ENCODE measurements at regions not wholly inside any gene's neighbourhood (a gene's known extent, or its start where the extent isn't known, plus 50 kb on each side); places are given as distances from the start of the nearest gene placed in this dataset.

- ChIA-PET CTCF (no interaction called here), POLR2A (no interaction called here)
- TF ChIP-seq SP1 (IDR thresholded peaks at IDR 0.05), result no peak
- no peak for TF ChIP-seq TARDBP (IDR thresholded peaks at IDR 0.05)
- TF ChIP-seq FOXM1 (IDR thresholded peaks at IDR 0.05; ENCODE audit: borderline replicate concordance), result no peak
- no peak for TF ChIP-seq BHLHE40 (IDR thresholded peaks at IDR 0.05; ENCODE audit: borderline replicate concordance)
- no peak for TF ChIP-seq PKNOX1 (IDR thresholded peaks at IDR 0.05)
- TF ChIP-seq FOXA1 (IDR thresholded peaks at IDR 0.05), result no peak
- DNase-seq (ENCODE audit: extremely low spot score), result no peak
Observed at GRCh38 chr16:14339694-14340093, 268.6 kb downstream of the MRTFB start.

- TF ChIP-seq SP1 (IDR thresholded peaks at IDR 0.05) (no peak), FOXK2 (IDR thresholded peaks at IDR 0.05) (no peak), ZNF384 (IDR thresholded peaks at IDR 0.05) (no peak), TARDBP (IDR thresholded peaks at IDR 0.05) (no peak)
- POLR2A ChIA-PET, result no interaction called here
- CTCF ChIA-PET, result no interaction called here
- no peak for DNase-seq (ENCODE audit: extremely low spot score)
Observed at GRCh38 chr16:14338969-14339368, 267.9 kb downstream of the MRTFB start.

- ChIA-PET CTCF (no interaction called here), POLR2A (no interaction called here)
- TF ChIP-seq TARDBP (IDR thresholded peaks at IDR 0.05) (no peak), FOXK2 (IDR thresholded peaks at IDR 0.05) (no peak), ZNF384 (IDR thresholded peaks at IDR 0.05) (no peak), CTBP1 (IDR thresholded peaks at IDR 0.05; ENCODE audit: borderline replicate concordance) (no peak), HDGF (IDR thresholded peaks at IDR 0.05; ENCODE audit: borderline replicate concordance) (no peak), ELF4 (IDR thresholded peaks at IDR 0.05) (no peak), L3MBTL2 (conservative IDR thresholded peaks at IDR 0.05) (no peak), NFRKB (IDR thresholded peaks at IDR 0.05) (no peak), SP1 (IDR thresholded peaks at IDR 0.05) (no peak), BHLHE40 (IDR thresholded peaks at IDR 0.05; ENCODE audit: borderline replicate concordance) (no peak), LEF1 (IDR thresholded peaks at IDR 0.05; ENCODE audit: borderline replicate concordance) (no peak), FOXA1 (IDR thresholded peaks at IDR 0.05) (no peak), ARNT (IDR thresholded peaks at IDR 0.05) (no peak), FOXM1 (IDR thresholded peaks at IDR 0.05; ENCODE audit: borderline replicate concordance) (no peak), PKNOX1 (IDR thresholded peaks at IDR 0.05) (no peak)
- no peak for DNase-seq (ENCODE audit: extremely low spot score)
Observed at GRCh38 chr16:14338236-14338635, 267.1 kb downstream of the MRTFB start.

- ChIA-PET POLR2A (no interaction called here), CTCF (no interaction called here)
- TF ChIP-seq LEF1 (IDR thresholded peaks at IDR 0.05; ENCODE audit: borderline replicate concordance), result no peak
- TF ChIP-seq SP1 (IDR thresholded peaks at IDR 0.05), result no peak
- TF ChIP-seq ELF4 (IDR thresholded peaks at IDR 0.05), result no peak
- TF ChIP-seq ZNF384 (IDR thresholded peaks at IDR 0.05), result no peak
- TF ChIP-seq BHLHE40 (IDR thresholded peaks at IDR 0.05; ENCODE audit: borderline replicate concordance), result no peak
- no peak for TF ChIP-seq HDGF (IDR thresholded peaks at IDR 0.05; ENCODE audit: borderline replicate concordance)
- TF ChIP-seq L3MBTL2 (conservative IDR thresholded peaks at IDR 0.05), result no peak
- TF ChIP-seq FOXM1 (IDR thresholded peaks at IDR 0.05; ENCODE audit: borderline replicate concordance), result no peak
- TF ChIP-seq FOXA1 (IDR thresholded peaks at IDR 0.05), result no peak
- TF ChIP-seq NFRKB (IDR thresholded peaks at IDR 0.05), result no peak
- TF ChIP-seq CTBP1 (IDR thresholded peaks at IDR 0.05; ENCODE audit: borderline replicate concordance), result no peak
- no peak for TF ChIP-seq PKNOX1 (IDR thresholded peaks at IDR 0.05)
- no peak for TF ChIP-seq SUZ12 (IDR thresholded peaks at IDR 0.05)
- TF ChIP-seq TARDBP (IDR thresholded peaks at IDR 0.05), result no peak
- no peak for TF ChIP-seq ARNT (IDR thresholded peaks at IDR 0.05)
- no peak for TF ChIP-seq FOXK2 (IDR thresholded peaks at IDR 0.05)
- DNase-seq (ENCODE audit: extremely low spot score), result no peak
Observed at GRCh38 chr16:14337303-14338191, 266.4 kb downstream of the MRTFB start.

- POLR2A ChIA-PET, result no interaction called here
- CTCF ChIA-PET, result no interaction called here
- TF ChIP-seq NFRKB (IDR thresholded peaks at IDR 0.05) (no peak), ZNF384 (IDR thresholded peaks at IDR 0.05) (no peak), SP1 (IDR thresholded peaks at IDR 0.05) (no peak), TARDBP (IDR thresholded peaks at IDR 0.05) (no peak), L3MBTL2 (conservative IDR thresholded peaks at IDR 0.05) (no peak), BHLHE40 (IDR thresholded peaks at IDR 0.05; ENCODE audit: borderline replicate concordance) (no peak)
- DNase-seq (ENCODE audit: extremely low spot score), result no peak
Observed at GRCh38 chr16:14335297-14335696, 264.2 kb downstream of the MRTFB start.

GRCh38 chr16:14334366-14335080 is 263.4 kb downstream of the MRTFB start:
- ChIA-PET CTCF (no interaction called here), POLR2A (no interaction called here)
- TF ChIP-seq SUZ12 (IDR thresholded peaks at IDR 0.05) (no peak), FOXA1 (IDR thresholded peaks at IDR 0.05) (no peak), ZNF384 (IDR thresholded peaks at IDR 0.05) (no peak), CTBP1 (IDR thresholded peaks at IDR 0.05; ENCODE audit: borderline replicate concordance) (no peak), NFRKB (IDR thresholded peaks at IDR 0.05) (no peak), HDGF (IDR thresholded peaks at IDR 0.05; ENCODE audit: borderline replicate concordance) (no peak), FOXM1 (IDR thresholded peaks at IDR 0.05; ENCODE audit: borderline replicate concordance) (no peak), PKNOX1 (IDR thresholded peaks at IDR 0.05) (no peak), ELF4 (IDR thresholded peaks at IDR 0.05) (no peak), ARNT (IDR thresholded peaks at IDR 0.05) (no peak)
- no peak for DNase-seq (ENCODE audit: extremely low spot score)

Measured in HEK293T (cell line).